Peyer's patch (tissue), 4 donors: ENCODE measurements at regions not wholly inside any gene's neighbourhood (a gene's known extent, or its start where the extent isn't known, plus 50 kb on each side); places are given as distances from the start of the nearest gene placed in this dataset.

ENCODE experiments used
- DNase-seq, 3 donors: peaks; one replicate each; pipeline ENCODE4 v3.0.0-alpha.2; 2017 to 2019
- H3K27ac ChIP-seq, 4 donors: fragments of 200-600 bp; sonication (generic); one replicate each; pipeline ENCODE4 v1.5.1; 2016 to 2019
- H3K27me3 ChIP-seq, 2 donors: fragments of 200-600 bp; sonication (generic); one replicate each; pipeline ENCODE4 v1.5.1; 2019
- H3K36me3 ChIP-seq, 3 donors: fragments of 200-600 bp; sonication (generic); one replicate each; pipeline ENCODE4 v1.5.1; 2016 to 2019
- H3K4me1 ChIP-seq, 4 donors: fragments of 200-600 bp; sonication (generic); one replicate each; pipeline ENCODE4 v1.5.1; 2016 to 2019
- H3K4me3 ChIP-seq, 4 donors: fragments of 200-600 bp; sonication (generic); 1 replicate in 3 of 4; 2 replicates in 1 of 4; pipeline ENCODE4 v1.5.1; 2016 to 2019; ENCODE audit warnings: mild to moderate bottlenecking in 1 of 4
- H3K9me3 ChIP-seq, 4 donors: fragments of 200-600 bp; sonication (generic); one replicate each; pipeline ENCODE4 v1.5.1; 2016 to 2019; ENCODE audit warnings: mild to moderate bottlenecking in 1 of 4
- POLR2A ChIP-seq, 2 donors: fragments of 450-650 bp; IDR thresholded peaks; one replicate each; pipeline ENCODE4 v1.5.1; 2017; ENCODE audit warnings: antibody characterized with exemption in 2 of 2, mild to moderate bottlenecking in 2 of 2, moderate library complexity in 2 of 2
- TF ChIP-seq, protein P1 (sequence below), 6 experiments: fragments of 450-650 bp in 4 of 6; fragments of 200-600 bp in 2 of 6; sonication (generic) in 1 of 6; IDR thresholded peaks; one replicate each; pipeline ENCODE4 v1.5.1; 2017 to 2019; ENCODE audit warnings: antibody characterized with exemption in 6 of 6, mild to moderate bottlenecking in 3 of 6, moderate library complexity in 1 of 6

- Histone ChIP-seq H3K4me1 (no peaks in the 10 kb centered on the region), H3K4me3 (no peak overlapping the region), H3K27ac (no peak overlapping the region), H3K9me3 (no peaks in the 10 kb centered on the region), H3K27me3 (no peaks in the 10 kb centered on the region), H3K36me3 (no peaks in the 10 kb centered on the region)
- no peak for TF ChIP-seq POLR2A (IDR thresholded peaks at IDR 0.05)
- TF ChIP-seq, protein P1, sequence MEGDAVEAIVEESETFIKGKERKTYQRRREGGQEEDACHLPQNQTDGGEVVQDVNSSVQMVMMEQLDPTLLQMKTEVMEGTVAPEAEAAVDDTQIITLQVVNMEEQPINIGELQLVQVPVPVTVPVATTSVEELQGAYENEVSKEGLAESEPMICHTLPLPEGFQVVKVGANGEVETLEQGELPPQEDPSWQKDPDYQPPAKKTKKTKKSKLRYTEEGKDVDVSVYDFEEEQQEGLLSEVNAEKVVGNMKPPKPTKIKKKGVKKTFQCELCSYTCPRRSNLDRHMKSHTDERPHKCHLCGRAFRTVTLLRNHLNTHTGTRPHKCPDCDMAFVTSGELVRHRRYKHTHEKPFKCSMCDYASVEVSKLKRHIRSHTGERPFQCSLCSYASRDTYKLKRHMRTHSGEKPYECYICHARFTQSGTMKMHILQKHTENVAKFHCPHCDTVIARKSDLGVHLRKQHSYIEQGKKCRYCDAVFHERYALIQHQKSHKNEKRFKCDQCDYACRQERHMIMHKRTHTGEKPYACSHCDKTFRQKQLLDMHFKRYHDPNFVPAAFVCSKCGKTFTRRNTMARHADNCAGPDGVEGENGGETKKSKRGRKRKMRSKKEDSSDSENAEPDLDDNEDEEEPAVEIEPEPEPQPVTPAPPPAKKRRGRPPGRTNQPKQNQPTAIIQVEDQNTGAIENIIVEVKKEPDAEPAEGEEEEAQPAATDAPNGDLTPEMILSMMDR (IDR thresholded peaks at IDR 0.05) = no peak
- DNase-seq = no peak
Observed at GRCh38 chr13:90612391-90612790, 735.1 kb upstream of the MIR17HG start.

GRCh38 chr13:90613076-90613795 is 734.3 kb upstream of the MIR17HG start:
- Histone ChIP-seq H3K4me3 (no peak overlapping the region), H3K27ac (no peak overlapping the region), H3K4me1 (no peaks in the 10 kb centered on the region), H3K9me3 (no peaks in the 10 kb centered on the region), H3K36me3 (no peaks in the 10 kb centered on the region), H3K27me3 (no peaks in the 10 kb centered on the region)
- no peak for DNase-seq
- TF ChIP-seq POLR2A (IDR thresholded peaks at IDR 0.05) = no peak
- TF ChIP-seq, protein P1 (IDR thresholded peaks at IDR 0.05) = no peak

DNA sequence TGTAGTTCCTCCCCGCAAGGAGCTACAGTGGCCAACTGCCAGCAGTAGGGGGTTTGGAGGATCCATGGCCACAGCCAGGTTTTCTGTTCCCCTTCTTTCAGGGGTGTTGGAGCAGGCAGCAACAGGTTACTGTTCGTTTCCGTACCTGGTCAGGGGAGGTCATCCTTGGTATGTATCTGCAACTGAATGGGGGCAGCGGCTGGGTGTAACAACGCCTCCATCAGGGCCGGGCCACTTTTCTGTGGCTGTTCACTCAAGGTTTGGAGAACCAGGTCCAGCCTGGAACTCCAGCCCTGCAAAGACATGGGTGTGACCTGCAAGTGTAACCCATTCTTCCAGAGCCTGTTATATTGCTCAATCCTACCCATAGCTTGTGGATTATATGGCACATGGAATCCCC is 732.3 kb upstream of the MIR17HG start:
- Histone ChIP-seq H3K9me3 (no peaks in the 10 kb centered on the region), H3K27me3 (no peaks in the 10 kb centered on the region), H3K36me3 (no peaks in the 10 kb centered on the region), H3K4me1 (no peaks in the 10 kb centered on the region), H3K27ac (no peak overlapping the region), H3K4me3 (no peak overlapping the region)
- no peak for DNase-seq
- no peak for TF ChIP-seq POLR2A (IDR thresholded peaks at IDR 0.05)
- TF ChIP-seq, protein P1 (IDR thresholded peaks at IDR 0.05) = no peak

- no peak for TF ChIP-seq POLR2A (IDR thresholded peaks at IDR 0.05)
- TF ChIP-seq, protein P1 (IDR thresholded peaks at IDR 0.05) = no peak
- Histone ChIP-seq H3K36me3 (no peaks in the 10 kb centered on the region), H3K27ac (no peak overlapping the region), H3K9me3 (no peaks in the 10 kb centered on the region), H3K4me1 (no peaks in the 10 kb centered on the region), H3K4me3 (no peak overlapping the region), H3K27me3 (no peaks in the 10 kb centered on the region)
- no peak for DNase-seq
Observed at GRCh38 chr13:90615767-90616166, 731.7 kb upstream of the MIR17HG start.

GRCh38 chr13:90618133-90618532 is 729.4 kb upstream of the MIR17HG start:
- H3K36me3 ChIP-seq = no peaks in the 10 kb centered on the region
- H3K27me3 ChIP-seq = no peaks in the 10 kb centered on the region
- H3K4me3 ChIP-seq = no peak overlapping the region
- TF ChIP-seq, protein P1 (IDR thresholded peaks at IDR 0.05) = no peak
- no peak overlapping the region for H3K27ac ChIP-seq
- H3K4me1 ChIP-seq = no peaks in the 10 kb centered on the region
- no peaks in the 10 kb centered on the region for H3K9me3 ChIP-seq
- DNase-seq = no peak

GRCh38 chr13:90622541-90622940 is 724.9 kb upstream of the MIR17HG start:
- no peaks in the 10 kb centered on the region for H3K4me1 ChIP-seq
- no peaks in the 10 kb centered on the region for H3K36me3 ChIP-seq
- TF ChIP-seq, protein P1 (IDR thresholded peaks at IDR 0.05) = no peak
- TF ChIP-seq POLR2A (IDR thresholded peaks at IDR 0.05) = no peak

More at GRCh38 chr13:90622541-90622940, 724.9 kb upstream of the MIR17HG start:
- Histone ChIP-seq H3K27me3 (no peaks in the 10 kb centered on the region), H3K9me3 (no peaks in the 10 kb centered on the region), H3K4me3 (no peak overlapping the region), H3K27ac (no peak overlapping the region)
- no peak for DNase-seq
